Ovary (tissue), 7 donors: ENCODE measurements at regions not wholly inside any gene's neighbourhood (a gene's known extent, or its start where the extent isn't known, plus 50 kb on each side); places are given as distances from the start of the nearest gene placed in this dataset.

ENCODE experiments used
- DNase-seq, 5 donors: peaks; one replicate each; pipeline ENCODE4 v3.0.0-alpha.2; 2019 to 2020
- H3K27ac ChIP-seq, 2 donors: fragments of 200-600 bp; one replicate each; pipeline versions ENCODE4 v1.5.1 to v1.8.0; 2019 to 2022
- H3K27me3 ChIP-seq: fragments of 200-600 bp; one replicate; pipeline ENCODE4 v1.8.0; 2022
- H3K36me3 ChIP-seq: fragments of 200-600 bp; sonication (generic); one replicate; pipeline ENCODE4 v1.5.1; 2019
- H3K4me1 ChIP-seq: one replicate; pipeline ENCODE4 v1.8.1; 2013; ENCODE audit warnings: mild to moderate bottlenecking, moderate library complexity; ENCODE audit not compliant: insufficient read depth
- H3K4me3 ChIP-seq: fragments of 200-600 bp; sonication (generic); one replicate; pipeline ENCODE4 v1.5.1; 2017
- H3K9me3 ChIP-seq, 2 donors: fragments of 200-600 bp in 1 of 2; sonication (generic) in 1 of 2; one replicate each; pipeline versions ENCODE4 v1.5.1 to v1.8.1; 2013 to 2019; ENCODE audit warnings: mild to moderate bottlenecking in 1 of 2, moderate library complexity in 1 of 2
- EP300 ChIP-seq: sonication (generic); formaldehyde crosslinking; IDR thresholded peaks from one replicate; pipeline ENCODE4 v1.6.1; 2017; ENCODE audit warnings: antibody characterized with exemption
- POLR2A ChIP-seq: fragments of 450-650 bp; IDR thresholded peaks from one replicate; pipeline ENCODE4 v1.6.1; 2017; ENCODE audit warnings: antibody characterized with exemption, mild to moderate bottlenecking, moderate library complexity
- WGBS, 3 donors: extraction: QIAGEN DNeasy Blood & Tissue Kit in 1 of 3; methylation state at CpG; one replicate each; pipeline versions ENCODE4 v1.1.5 to v1.1.7; 2013 to 2017; 5-methylcytosine and 5-hydroxymethylcytosine counted together
- intact Hi-C, 4 donors: fragments of 100-400 bp; cut with DNase I; formaldehyde crosslinking; loops; one replicate each; pipeline versions ENCODE4 v1.11.0 to v1.15.1; 2022 to 2023
- TF ChIP-seq, protein P1 (sequence below), 3 donors: fragments of 450-650 bp in 2 of 3; fragments of 200-600 bp in 1 of 3; IDR thresholded peaks; one replicate each; pipeline versions ENCODE4 v1.5.1 to v1.8.0; 2016 to 2022; ENCODE audit warnings: antibody characterized with exemption in 3 of 3, mild to moderate bottlenecking in 1 of 3
- donor health status: DM: no; HTN: no; CAD: no; lungs with moderate emphysema.
- donor health status: DM: no; HTN: no; CAD: no.
- donor health status: Bipolar disorder and iron deficiency.
- donor health status: DM: no; HTN: no; CAD: no.
- donor health status: DM: yes; HTN: yes; CAD: no.

DNA sequence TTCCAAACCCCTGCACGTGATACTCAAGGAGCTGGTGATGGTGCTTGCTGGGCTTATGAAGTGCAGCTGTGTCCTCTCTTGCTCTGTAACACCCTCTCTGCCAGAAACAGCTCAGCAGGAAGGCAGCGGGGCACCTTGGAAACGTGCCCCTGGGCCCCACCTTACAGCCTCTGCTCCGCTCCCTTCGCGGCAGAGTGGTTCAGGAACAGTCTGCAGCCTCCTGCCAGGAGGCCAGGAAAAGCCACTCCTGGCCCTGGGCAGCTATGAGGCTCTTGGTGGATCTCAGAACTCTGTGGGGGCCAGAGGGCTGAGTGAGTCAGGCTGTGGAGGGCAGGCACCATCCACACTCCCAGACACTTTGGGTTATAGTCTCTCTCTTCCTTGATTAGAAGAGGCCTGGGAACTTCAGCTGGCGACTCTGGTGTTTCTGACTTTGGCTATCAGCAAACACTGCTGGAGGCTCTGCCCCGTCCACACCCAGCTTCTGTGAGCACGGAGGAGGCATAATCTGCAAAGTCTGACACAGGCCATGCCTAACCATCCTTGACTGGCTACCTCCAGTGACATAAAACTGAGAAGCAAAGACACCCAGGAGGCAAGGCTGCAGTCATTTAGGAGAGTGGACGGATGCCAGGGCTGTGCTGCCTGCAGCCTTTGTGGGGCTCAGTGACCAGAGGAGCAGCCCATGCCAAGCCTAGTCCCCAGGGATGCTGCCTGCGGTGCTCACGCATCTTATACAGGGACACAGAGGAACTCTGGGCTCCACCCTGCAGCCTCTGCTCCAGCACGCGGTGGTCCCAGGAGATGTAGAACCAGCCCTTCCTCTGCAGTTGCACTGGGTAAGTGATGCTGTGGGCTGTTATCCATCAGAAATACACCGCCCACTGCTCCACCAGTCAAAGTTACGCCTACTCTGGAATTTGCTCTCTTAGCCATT, 65.3 kb downstream of the METRNL start:
- H3K27ac ChIP-seq: no peak overlapping the region
- H3K9me3 ChIP-seq: no peaks in the 10 kb centered on the region
- no peaks in the 10 kb centered on the region for H3K36me3 ChIP-seq
- intact Hi-C loops: no loop called here
- WGBS, 3 donors: 37 to 43% (median 38%) methylated on average over 15 to 16 of the region's 16 CpGs
- no peak overlapping the region for H3K4me3 ChIP-seq
- H3K27me3 ChIP-seq: no peaks in the 10 kb centered on the region
- H3K4me1 ChIP-seq: peaks cover 3% of the 10 kb centered on the region
- DNase-seq: peak in 2 of 5 donors; percentile 50 to 64
- TF ChIP-seq POLR2A: no peak
- TF ChIP-seq, protein P1, sequence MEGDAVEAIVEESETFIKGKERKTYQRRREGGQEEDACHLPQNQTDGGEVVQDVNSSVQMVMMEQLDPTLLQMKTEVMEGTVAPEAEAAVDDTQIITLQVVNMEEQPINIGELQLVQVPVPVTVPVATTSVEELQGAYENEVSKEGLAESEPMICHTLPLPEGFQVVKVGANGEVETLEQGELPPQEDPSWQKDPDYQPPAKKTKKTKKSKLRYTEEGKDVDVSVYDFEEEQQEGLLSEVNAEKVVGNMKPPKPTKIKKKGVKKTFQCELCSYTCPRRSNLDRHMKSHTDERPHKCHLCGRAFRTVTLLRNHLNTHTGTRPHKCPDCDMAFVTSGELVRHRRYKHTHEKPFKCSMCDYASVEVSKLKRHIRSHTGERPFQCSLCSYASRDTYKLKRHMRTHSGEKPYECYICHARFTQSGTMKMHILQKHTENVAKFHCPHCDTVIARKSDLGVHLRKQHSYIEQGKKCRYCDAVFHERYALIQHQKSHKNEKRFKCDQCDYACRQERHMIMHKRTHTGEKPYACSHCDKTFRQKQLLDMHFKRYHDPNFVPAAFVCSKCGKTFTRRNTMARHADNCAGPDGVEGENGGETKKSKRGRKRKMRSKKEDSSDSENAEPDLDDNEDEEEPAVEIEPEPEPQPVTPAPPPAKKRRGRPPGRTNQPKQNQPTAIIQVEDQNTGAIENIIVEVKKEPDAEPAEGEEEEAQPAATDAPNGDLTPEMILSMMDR (IDR thresholded peaks at IDR 0.05): no peak
- no peak for TF ChIP-seq EP300

DNA sequence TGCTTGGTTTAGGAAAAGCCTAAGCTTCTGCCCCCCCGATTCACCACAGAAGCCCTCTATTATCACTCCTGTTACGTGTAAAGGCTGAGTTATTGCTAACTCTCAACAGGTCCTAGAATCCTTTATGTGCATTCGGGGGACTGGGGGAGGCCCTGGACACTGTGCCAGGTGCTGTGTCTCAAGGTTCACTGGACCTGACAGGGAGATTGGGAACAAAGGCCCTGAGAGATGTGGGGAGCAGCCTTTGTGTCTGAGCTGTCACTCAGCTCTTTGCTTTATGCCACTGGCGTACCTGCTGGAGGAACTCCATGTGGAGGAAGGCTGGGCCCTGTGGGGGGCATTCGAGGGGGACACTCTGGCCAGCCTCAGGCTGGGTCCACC, 65.9 kb downstream of the METRNL start:
- WGBS, 3 donors: 52 to 60% (median 55%) methylated on average over 5 of the region's 5 CpGs

DNA sequence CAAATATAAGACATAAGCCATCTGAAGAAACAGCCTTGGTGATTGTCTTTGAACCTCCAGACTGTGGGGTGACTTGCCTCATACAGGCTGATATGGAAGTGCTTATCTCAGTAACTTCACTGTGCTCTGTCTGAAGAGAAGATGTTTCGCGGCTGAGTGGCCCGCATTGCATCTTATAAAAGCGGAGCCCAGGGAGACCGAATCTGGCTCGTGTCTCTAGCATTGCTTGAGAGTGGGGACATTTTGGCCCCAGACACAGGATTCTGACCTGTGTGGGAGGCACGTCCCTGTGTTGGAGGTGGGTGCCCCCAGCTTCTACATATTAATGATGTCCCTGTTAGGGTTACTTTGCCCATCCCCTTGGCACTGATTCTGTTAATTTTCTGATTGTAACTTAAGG, 66.4 kb downstream of the METRNL start:
- Histone ChIP-seq H3K36me3 (no peaks in the 10 kb centered on the region), H3K9me3 (no peaks in the 10 kb centered on the region), H3K4me1 (peaks cover 4% of the 10 kb centered on the region), H3K27me3 (no peaks in the 10 kb centered on the region), H3K4me3 (no peak overlapping the region), H3K27ac (no peak overlapping the region)
- no peak for DNase-seq
- intact Hi-C loops: no loop called here
- TF ChIP-seq POLR2A: no peak
- TF ChIP-seq EP300: no peak
- TF ChIP-seq, protein P1 (IDR thresholded peaks at IDR 0.05): no peak
- WGBS, 3 donors: 87 to 92% (median 88%) methylated on average over 7 of the region's 7 CpGs

More for the DNA sequence above, 65.9 kb downstream of the METRNL start:
- H3K4me1 ChIP-seq: peaks cover 3% of the 10 kb centered on the region
- H3K9me3 ChIP-seq: no peaks in the 10 kb centered on the region
- no peak overlapping the region for H3K27ac ChIP-seq
- H3K4me3 ChIP-seq: no peak overlapping the region
- no peaks in the 10 kb centered on the region for H3K27me3 ChIP-seq
- no peak for DNase-seq
- TF ChIP-seq POLR2A (no peak), EP300 (no peak)
- TF ChIP-seq, protein P1 (IDR thresholded peaks at IDR 0.05): no peak
- H3K36me3 ChIP-seq: no peaks in the 10 kb centered on the region
- intact Hi-C loops: no loop called here

DNA sequence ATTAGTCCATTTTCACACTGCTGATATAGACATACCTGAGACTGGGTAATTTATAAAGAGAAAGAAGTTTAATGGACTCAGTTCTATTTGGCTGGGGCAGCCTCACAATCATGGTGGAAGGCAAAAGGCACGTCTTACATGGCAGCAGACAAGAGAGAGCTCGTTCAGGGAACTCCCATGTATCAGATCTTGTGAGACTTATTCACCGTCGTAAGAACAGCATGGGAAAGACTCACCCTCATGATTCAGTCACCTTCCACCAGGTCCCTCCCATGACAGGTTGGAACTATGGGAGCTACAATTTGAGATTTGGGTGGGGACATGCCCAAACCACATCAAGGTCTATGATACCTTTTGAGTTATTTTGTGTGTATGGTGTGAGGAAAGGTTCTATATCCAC, 66.9 kb downstream of the METRNL start:
- Histone ChIP-seq H3K36me3 (no peaks in the 10 kb centered on the region), H3K9me3 (no peaks in the 10 kb centered on the region), H3K4me3 (no peak overlapping the region), H3K4me1 (peaks cover 10% of the 10 kb centered on the region), H3K27me3 (no peaks in the 10 kb centered on the region), H3K27ac (no peak overlapping the region)
- intact Hi-C loops: no loop called here
- 87 to 93% (median 90%) methylated on average over 4 of the region's 4 CpGs for WGBS, 3 donors
- no peak for DNase-seq
- TF ChIP-seq, protein P1 (IDR thresholded peaks at IDR 0.05): no peak
- TF ChIP-seq POLR2A (no peak), EP300 (no peak)
